H1 (cell line): ENCODE measurements at regions not wholly inside any gene's neighbourhood (a gene's known extent, or its start where the extent isn't known, plus 50 kb on each side); places are given as distances from the start of the nearest gene placed in this dataset.

ENCODE experiments used
- CTCF ChIA-PET: fragments of 300-600 bp; sonication (Branson Sonifier 250); formaldehyde crosslinking; loops from one replicate; lab custom pipeline; 2021; ENCODE audit not compliant: partially characterized antibody; lab: Charles Lee
- POLR2A ChIA-PET: fragments of 300-600 bp; sonication (Branson Sonifier 250); formaldehyde crosslinking; loops from one replicate; lab custom pipeline; 2021; ENCODE audit warnings: inconsistent platforms; ENCODE audit not compliant: partially characterized antibody; lab: Charles Lee
- DNase-seq, 2 experiments: peaks; one replicate each; pipeline versions ENCODE4 v3.0.0 to v3.0.0-alpha.2; 2010 to 2022; ENCODE audit warnings: low spot score in 2 of 2, low read depth in 1 of 2, mixed read lengths in 1 of 2
- FAIRE-seq: peaks from 2 replicates; lab custom pipeline; 2011; peaks lifted over from hg19 to GRCh38; lab: Jason Lieb, UNC
- H2AFZ ChIP-seq: 2 replicates; pipeline ENCODE4 v1.8.1; 2012; ENCODE audit warnings: low read length, inconsistent platforms
- H2AK5ac ChIP-seq: 2 replicates; pipeline ENCODE4 v1.6.1; 2013; ENCODE audit warnings: low read depth, low read length
- H2BK120ac ChIP-seq: replicated peaks from 2 replicates; pipeline ENCODE3; 2013; ENCODE audit warnings: low read depth, low read length, inconsistent platforms
- H2BK12ac ChIP-seq: 2 replicates; pipeline ENCODE4 v1.6.1; 2013; ENCODE audit warnings: low read depth, low read length
- H2BK15ac ChIP-seq: 2 replicates; pipeline ENCODE4 v1.6.1; 2013; ENCODE audit warnings: low read length
- H2BK20ac ChIP-seq: 2 replicates; pipeline ENCODE4 v1.6.1; 2013; ENCODE audit warnings: low read length
- H2BK5ac ChIP-seq: 2 replicates; pipeline ENCODE4 v1.6.1; 2013; ENCODE audit warnings: low read depth, low read length
- H3K14ac ChIP-seq: 2 replicates; pipeline ENCODE4 v1.6.1; 2013; ENCODE audit warnings: inconsistent platforms; ENCODE audit not compliant: insufficient read length
- H3K18ac ChIP-seq: 2 replicates; pipeline ENCODE4 v1.6.1; 2013; ENCODE audit warnings: low read length; ENCODE audit errors: extremely low read depth
- H3K23ac ChIP-seq: 2 replicates; pipeline ENCODE4 v1.6.1; 2013; ENCODE audit warnings: inconsistent platforms; ENCODE audit not compliant: insufficient read length
- H3K23me2 ChIP-seq: 2 replicates; pipeline ENCODE4 v1.6.1; 2013; ENCODE audit warnings: low read depth, low read length
- H3K27ac ChIP-seq: 2 replicates; pipeline ENCODE4 v1.6.1; 2011; ENCODE audit warnings: low read depth, low read length, inconsistent platforms
- H3K27me3 ChIP-seq, 4 experiments: replicated peaks in 1 of 4; 1 replicate in 1 of 4; 2 replicates in 3 of 4; pipeline versions ENCODE4 v1.6.1 to v1.8.1; 2011 to 2013; ENCODE audit warnings: low read length in 3 of 4, mild to moderate bottlenecking in 3 of 4, inconsistent platforms in 2 of 4, mixed read lengths in 2 of 4, moderate library complexity in 1 of 4; ENCODE audit not compliant: control insufficient read depth in 3 of 4, insufficient read depth in 3 of 4; ENCODE audit errors: extremely low read depth in 1 of 4
- H3K36me3 ChIP-seq, 4 experiments: 2 replicates each; pipeline versions ENCODE4 v1.6.1 to v1.8.1; 2011 to 2013; ENCODE audit warnings: mild to moderate bottlenecking in 4 of 4, low read length in 3 of 4, moderate library complexity in 2 of 4, control low read depth in 1 of 4, inconsistent platforms in 1 of 4; ENCODE audit not compliant: insufficient read depth in 4 of 4, control insufficient read depth in 2 of 4
- H3K4ac ChIP-seq: replicated peaks from 2 replicates; pipeline ENCODE3; 2013; ENCODE audit warnings: low read length, low read depth, mixed read lengths, inconsistent platforms; ENCODE audit not compliant: insufficient read length
- H3K4me1 ChIP-seq, 4 experiments: replicated peaks in 1 of 4; 1 replicate in 1 of 4; 2 replicates in 3 of 4; pipeline versions ENCODE4 v1.6.1 to v1.8.1; 2011 to 2013; ENCODE audit warnings: low read length in 3 of 4, inconsistent platforms in 2 of 4, mixed read lengths in 1 of 4; ENCODE audit not compliant: insufficient read depth in 4 of 4, control insufficient read depth in 3 of 4
- H3K4me2 ChIP-seq, 2 experiments: 2 replicates each; pipeline versions ENCODE4 v1.6.1 to v1.8.1; 2011 to 2013; ENCODE audit warnings: low read depth in 2 of 2, low read length in 2 of 2, control low read depth in 1 of 2, inconsistent platforms in 1 of 2, mild to moderate bottlenecking in 1 of 2; ENCODE audit not compliant: insufficient read depth in 1 of 2
- H3K4me3 ChIP-seq, 4 experiments: fragments of 200-600, 300-600 bp in 1 of 4; sonication (generic), shearing (Covaris generic), sonication (Bioruptor Twin) in 1 of 4; 2 replicates each; pipeline versions ENCODE4 v1.5.1 to v1.8.1; 2011 to 2016; ENCODE audit warnings: low read length in 4 of 4, low read depth in 3 of 4, control low read depth in 2 of 4, inconsistent platforms in 2 of 4, mild to moderate bottlenecking in 2 of 4, mixed read lengths in 1 of 4, moderate library complexity in 1 of 4; ENCODE audit not compliant: insufficient read depth in 2 of 4; ENCODE audit errors: extremely low read depth in 1 of 4
- H3K56ac ChIP-seq: replicated peaks from 2 replicates; pipeline ENCODE3; 2013; ENCODE audit warnings: low read depth, mild to moderate bottlenecking, mixed read lengths, low read length, inconsistent platforms; ENCODE audit not compliant: insufficient read length
- H3K79me1 ChIP-seq: 2 replicates; pipeline ENCODE4 v1.6.1; 2013; ENCODE audit warnings: low read depth, low read length, control low read depth
- H3K79me2 ChIP-seq, 2 experiments: 2 replicates each; pipeline versions ENCODE4 v1.6.1 to v1.8.1; 2012 to 2013; ENCODE audit warnings: low read length in 2 of 2, mild to moderate bottlenecking in 2 of 2, inconsistent platforms in 1 of 2; ENCODE audit not compliant: insufficient read depth in 2 of 2, control insufficient read depth in 1 of 2
- H3K9ac ChIP-seq, 4 experiments: replicated peaks in 1 of 4; 1 replicate in 1 of 4; 2 replicates in 3 of 4; pipeline versions ENCODE4 v1.6.1 to v1.8.1; 2011 to 2013; ENCODE audit warnings: low read depth in 3 of 4, low read length in 3 of 4, control low read depth in 2 of 4, mild to moderate bottlenecking in 2 of 4, moderate library complexity in 2 of 4, inconsistent platforms in 1 of 4; ENCODE audit errors: extremely low read depth in 1 of 4
- H3K9me3 ChIP-seq, 2 experiments: 2 replicates each; pipeline versions ENCODE4 v1.6.1 to v1.8.1; 2012 to 2013; ENCODE audit warnings: mild to moderate bottlenecking in 2 of 2, moderate library complexity in 2 of 2, control low read depth in 1 of 2, inconsistent platforms in 1 of 2, low read depth in 1 of 2, low read length in 1 of 2, mixed read lengths in 1 of 2; ENCODE audit not compliant: insufficient read depth in 2 of 2
- H4K20me1 ChIP-seq, 2 experiments: replicated peaks in 1 of 2; 2 replicates each; pipeline versions ENCODE3 to v1.8.1; 2011 to 2013; ENCODE audit warnings: inconsistent platforms in 2 of 2, low read length in 2 of 2, mild to moderate bottlenecking in 1 of 2; ENCODE audit not compliant: insufficient read depth in 2 of 2, control insufficient read depth in 1 of 2
- H4K5ac ChIP-seq: 2 replicates; pipeline ENCODE4 v1.6.1; 2013; ENCODE audit warnings: low read length, low read depth, mixed read lengths, inconsistent platforms; ENCODE audit not compliant: insufficient read length
- H4K8ac ChIP-seq: 2 replicates; pipeline ENCODE4 v1.8.0; 2013; ENCODE audit warnings: mild to moderate bottlenecking, moderate library complexity, low read length, inconsistent platforms; ENCODE audit not compliant: insufficient read depth; ENCODE audit errors: extremely low read depth
- H4K91ac ChIP-seq: replicated peaks from 2 replicates; pipeline ENCODE3; 2013; ENCODE audit warnings: low read length, mixed read lengths, inconsistent platforms; ENCODE audit not compliant: insufficient read length
- CHD2 ChIP-seq: IDR thresholded peaks from 2 replicates; pipeline ENCODE4 v1.6.1; 2012; ENCODE audit warnings: low read length, improper control_type of control experiment
- CREB1 ChIP-seq: IDR thresholded peaks from 2 replicates; pipeline ENCODE4 v1.6.1; 2012; ENCODE audit warnings: inconsistent platforms
- GTF2F1 ChIP-seq: IDR thresholded peaks from 2 replicates; pipeline ENCODE4 v1.6.1; 2012; ENCODE audit warnings: low read depth, low read length, improper control_type of control experiment, borderline replicate concordance
- MAFK ChIP-seq: IDR thresholded peaks from 2 replicates; pipeline ENCODE4 v1.6.1; 2012; ENCODE audit warnings: low read depth, mild to moderate bottlenecking, improper control_type of control experiment, low read length
- SIRT6 ChIP-seq: IDR thresholded peaks from one replicate; pipeline ENCODE4 v1.7.1; 2012; ENCODE audit warnings: low read length, inconsistent platforms
- TAF1 ChIP-seq: IDR thresholded peaks from 2 replicates; pipeline ENCODE4 v1.6.1; 2011; ENCODE audit warnings: mild to moderate bottlenecking, low read depth, low read length
- YY1 ChIP-seq: IDR thresholded peaks from 2 replicates; pipeline ENCODE4 v1.6.1; 2011; ENCODE audit warnings: low read depth, mild to moderate bottlenecking, low read length
- WGBS, 2 experiments: shearing (Covaris generic) in 1 of 2; methylation state at CpG; one replicate each; pipeline versions ENCODE4 v1.1.6 to v1.1.7; 2013 to 2015; ENCODE audit warnings: low lambda C conversion rate in 2 of 2, mixed read lengths in 2 of 2, inconsistent platforms in 1 of 2, low coverage in 1 of 2, missing lambda C conversion rate in 1 of 2; ENCODE audit not compliant: insufficient replicate concordance in 2 of 2, insufficient coverage in 1 of 2, insufficient read length in 1 of 2; ENCODE audit errors: extremely low coverage in 1 of 2, missing lambda C conversion rate in 1 of 2; 5-methylcytosine and 5-hydroxymethylcytosine counted together

GRCh38 chr13:85420136-85420535, 379.1 kb downstream of the SLITRK6 start:
- Histone ChIP-seq H2BK15ac (no peak overlapping the region), H3K9ac (no peak overlapping the region), H4K20me1 (no peaks in the 10 kb centered on the region), H2BK120ac (no peak overlapping the region), H3K23ac (no peak overlapping the region), H3K23me2 (no peaks in the 10 kb centered on the region), H2AFZ (no peak overlapping the region), H3K9me3 (no peaks in the 10 kb centered on the region), H3K4me2 (no peak overlapping the region), H3K56ac (no peak overlapping the region)
- POLR2A ChIA-PET, result no interaction called here
- DNase-seq (no peak), FAIRE-seq (no peak)
- TF ChIP-seq CHD2, result no peak
- no peak for TF ChIP-seq MAFK
- TF ChIP-seq GTF2F1, result no peak
- TF ChIP-seq SIRT6, result no peak
- no peak for TF ChIP-seq YY1
- TF ChIP-seq CREB1, result no peak
- TF ChIP-seq TAF1, result no peak
- TF ChIP-seq, all 59 proteins: peak for 0
- CTCF ChIA-PET, result no interaction called here
- Histone ChIP-seq H4K5ac (no peak overlapping the region), H3K36me3 (no peaks in the 10 kb centered on the region), H3K79me2 (no peaks in the 10 kb centered on the region), H4K91ac (no peak overlapping the region), H2BK12ac (no peak overlapping the region), H2BK20ac (no peak overlapping the region), H2BK5ac (no peak overlapping the region), H3K79me1 (no peaks in the 10 kb centered on the region), H3K4ac (no peak overlapping the region), H3K4me1 (no peaks in the 10 kb centered on the region), H3K27me3 (no peaks in the 10 kb centered on the region), H4K8ac (no peak overlapping the region), H3K14ac (no peak overlapping the region), H3K27ac (no peak overlapping the region), H3K18ac (no peak overlapping the region), H2AK5ac (no peak overlapping the region), H3K4me3 (no peak overlapping the region)
- 93% methylated on average over 2 of the region's 2 CpGs; no CpG with 5 or more reads in 1 of the 2 experiments for WGBS, 2 experiments
